HG02588 (cell line): ENCODE measurements at regions not wholly inside any gene's neighbourhood (a gene's known extent, or its start where the extent isn't known, plus 50 kb on each side); places are given as distances from the start of the nearest gene placed in this dataset.

Experiments
- ATAC-seq: cut with Tn5 transposase; IDR thresholded peaks from one replicate; pipeline ENCODE4 v1.9.1; 2021; ENCODE audit warnings: mild to moderate bottlenecking, moderate library complexity; ENCODE audit not compliant: unreplicated experiment

DNA sequence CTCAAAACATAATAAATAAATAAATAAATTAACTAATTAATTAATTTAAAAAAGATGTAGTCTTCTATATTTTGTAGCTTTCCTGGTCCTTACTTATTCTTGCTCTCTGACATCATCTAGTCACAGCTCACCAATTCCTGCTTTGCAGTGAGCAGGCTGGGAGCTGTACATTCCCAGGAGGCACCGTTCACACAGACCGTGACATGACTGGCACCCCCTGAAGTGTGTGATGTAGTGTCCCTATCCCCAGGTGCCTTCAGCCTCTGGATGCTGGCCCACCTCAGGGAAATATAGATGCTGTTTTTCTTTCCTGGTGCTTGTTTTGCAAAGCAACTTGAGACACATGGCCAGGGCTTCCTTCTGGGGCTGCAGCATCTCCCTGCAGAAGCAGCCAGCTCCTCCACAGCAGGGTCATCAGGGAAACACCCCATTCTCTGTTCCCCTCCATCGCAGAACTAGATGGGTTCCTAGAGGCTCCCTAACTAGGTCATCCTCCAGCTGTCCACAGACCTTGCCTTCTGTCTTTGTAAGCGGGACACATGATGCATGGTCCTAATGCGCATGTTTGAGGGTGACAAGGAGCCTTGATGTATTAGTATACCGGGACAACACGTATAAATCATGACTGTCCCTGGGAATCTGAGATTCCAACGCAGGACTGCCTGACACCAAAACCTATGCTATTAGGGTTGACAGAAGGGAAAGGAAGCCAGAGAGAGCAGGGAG lies 76.4 kb downstream of the RHOB start:
- no peak for ATAC-seq

DNA sequence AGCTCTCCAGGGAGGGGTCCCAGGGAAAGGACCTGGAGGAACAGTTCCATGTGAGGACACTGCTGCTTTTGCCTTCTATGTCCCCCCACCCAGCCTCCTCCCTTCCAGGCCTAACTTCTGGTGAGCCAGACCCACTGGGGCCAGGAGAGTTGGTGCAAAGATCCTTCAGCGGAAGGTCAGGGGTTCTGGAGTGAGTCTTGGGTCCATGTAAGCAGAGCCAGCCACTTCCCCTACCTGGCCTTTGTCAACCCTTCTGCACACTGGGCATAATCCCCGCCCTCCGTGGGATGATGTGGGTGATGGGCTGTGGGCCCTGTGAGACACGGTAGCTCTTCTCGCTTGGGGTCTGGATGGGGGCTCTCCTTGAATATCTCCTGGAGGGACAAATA lies 76.9 kb downstream of the RHOB start:
- no peak for ATAC-seq

DNA sequence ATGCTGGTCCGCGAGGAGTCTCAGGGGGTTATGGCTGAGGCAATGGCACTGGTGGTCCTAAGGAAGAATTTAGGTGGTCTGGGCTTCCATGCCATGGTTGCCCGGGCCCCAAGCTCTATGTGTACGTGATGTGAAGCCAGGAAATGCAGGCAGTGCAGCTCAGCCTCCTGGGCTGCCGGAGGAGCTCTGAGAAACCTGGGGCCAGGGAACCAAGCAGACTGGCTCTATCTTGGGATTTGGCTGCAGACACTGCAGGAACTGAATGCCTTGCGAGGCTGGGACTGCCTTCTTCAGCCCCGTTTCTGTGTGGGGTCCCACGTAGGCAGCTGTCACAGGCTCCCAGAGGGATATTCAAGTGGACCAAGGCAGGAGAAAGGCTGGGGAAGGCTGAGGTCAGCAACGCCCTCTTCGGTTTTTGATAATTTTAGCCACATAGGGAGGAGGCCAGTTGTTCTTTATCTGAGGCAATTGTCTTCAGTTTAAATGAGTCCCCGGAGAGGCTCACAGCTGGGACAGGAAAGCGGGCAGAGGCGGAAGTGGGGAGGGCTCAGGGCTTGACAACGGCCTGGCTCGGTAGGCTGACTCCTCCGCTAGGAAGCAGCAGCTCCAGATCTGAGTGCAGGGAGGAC lies 77.7 kb downstream of the RHOB start:
- peak; percentile 70 for ATAC-seq

DNA sequence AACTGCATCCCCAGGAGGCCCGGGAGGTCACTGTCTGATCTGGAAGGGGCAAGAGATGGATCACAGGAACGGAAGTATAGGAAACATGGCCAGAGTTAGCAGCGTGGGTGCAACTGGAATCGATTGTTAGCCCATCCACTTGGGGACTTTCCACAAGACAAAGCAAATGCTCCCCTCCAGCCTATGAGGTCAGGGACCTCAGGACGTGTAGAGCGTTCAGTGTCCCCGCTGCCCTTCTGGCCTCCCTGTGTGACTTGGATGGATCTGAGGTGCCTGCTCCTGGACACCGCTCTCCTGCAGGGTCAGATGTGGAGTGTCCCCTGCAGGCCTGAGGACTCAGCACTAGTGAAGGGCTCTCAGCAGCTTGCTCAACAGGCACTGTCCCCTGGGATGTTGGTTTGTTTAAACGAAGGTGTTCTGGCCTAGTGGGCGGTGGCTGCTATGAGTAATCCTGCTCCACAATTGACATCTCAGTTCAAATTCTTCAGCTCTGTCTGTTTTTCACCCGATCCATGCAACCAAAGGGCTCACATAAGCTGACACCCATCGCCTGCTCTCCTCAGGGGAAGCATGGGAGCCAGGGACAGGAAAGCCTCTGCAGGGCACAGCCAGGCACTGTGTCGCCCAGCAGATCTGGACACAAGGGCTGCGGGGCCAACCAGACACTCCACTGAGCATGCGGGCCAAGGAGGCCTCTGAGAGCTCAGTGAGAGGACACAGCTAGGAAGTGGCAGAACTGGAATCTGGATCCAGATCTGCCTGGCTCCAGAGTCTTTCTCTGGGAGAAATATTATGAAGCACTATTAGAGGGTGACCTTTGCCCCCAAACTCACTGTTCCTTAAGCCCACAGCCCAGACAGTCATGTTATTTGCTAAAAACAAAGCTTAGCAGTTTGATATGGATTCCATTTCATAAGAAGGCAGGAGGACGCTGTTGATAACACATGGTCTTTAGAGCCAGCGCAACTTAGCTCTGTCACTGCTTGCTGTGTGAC lies 78.5 kb downstream of the RHOB start:
- peak; percentile 91 for ATAC-seq

DNA sequence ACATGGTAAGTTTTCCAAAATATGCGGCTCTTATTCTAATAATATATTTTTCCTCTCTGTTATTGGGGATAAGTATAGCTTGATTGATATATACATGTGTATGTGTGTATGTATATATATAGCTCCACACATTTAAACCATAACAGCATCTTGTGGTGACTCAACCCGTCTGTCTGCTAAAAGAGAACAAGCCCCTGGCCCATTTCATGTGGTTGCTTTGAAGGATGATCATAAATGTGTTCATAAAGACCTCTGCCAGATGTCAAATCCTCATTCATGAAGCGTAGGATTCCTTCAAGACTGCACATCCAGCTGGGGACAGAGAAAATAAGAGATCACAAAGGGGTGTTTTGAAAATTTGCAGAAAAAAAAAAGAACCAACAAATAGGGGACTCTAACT lies 79.3 kb downstream of the RHOB start:
- no peak for ATAC-seq

DNA sequence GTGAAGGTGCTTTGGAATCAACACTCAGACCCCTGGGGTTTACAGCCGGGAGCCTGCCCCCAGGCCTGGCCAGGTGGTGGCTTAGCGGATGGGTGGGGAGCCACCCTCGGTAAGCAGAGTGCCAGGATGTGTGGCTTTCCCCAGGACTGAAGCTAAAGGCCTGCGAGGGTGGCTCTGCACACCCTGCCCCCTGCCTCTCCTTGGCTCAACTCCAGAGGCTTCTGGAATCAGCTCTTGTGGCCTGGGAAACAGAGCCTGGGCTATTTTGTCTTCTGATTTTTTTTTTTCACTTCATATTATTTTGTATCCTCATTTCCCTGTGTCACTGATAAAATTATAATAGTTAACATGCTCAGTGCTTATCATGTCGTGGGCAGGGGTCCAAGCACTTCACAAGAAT lies 79.8 kb downstream of the RHOB start:
- ATAC-seq = no peak

DNA sequence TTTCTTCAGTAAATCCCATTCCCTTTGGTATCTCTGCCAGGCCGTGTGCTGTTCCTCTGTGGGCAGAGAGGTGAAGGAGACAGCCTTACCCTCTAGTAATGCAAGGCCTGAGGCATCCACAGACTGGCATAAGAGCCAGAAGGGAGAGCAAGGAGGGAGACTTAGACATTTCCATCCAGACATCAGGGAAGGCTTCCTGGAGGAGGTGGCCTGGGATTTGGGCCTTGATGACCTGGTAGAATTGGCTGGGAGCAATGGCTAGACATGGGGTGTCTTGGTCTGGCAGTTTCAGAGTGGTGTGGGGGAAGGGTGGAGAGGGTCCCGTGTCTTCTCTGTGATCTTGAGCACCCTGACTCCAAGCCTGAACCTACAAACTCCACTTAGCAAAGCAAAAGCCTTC lies 81.8 kb downstream of the RHOB start:
- no peak for ATAC-seq

DNA sequence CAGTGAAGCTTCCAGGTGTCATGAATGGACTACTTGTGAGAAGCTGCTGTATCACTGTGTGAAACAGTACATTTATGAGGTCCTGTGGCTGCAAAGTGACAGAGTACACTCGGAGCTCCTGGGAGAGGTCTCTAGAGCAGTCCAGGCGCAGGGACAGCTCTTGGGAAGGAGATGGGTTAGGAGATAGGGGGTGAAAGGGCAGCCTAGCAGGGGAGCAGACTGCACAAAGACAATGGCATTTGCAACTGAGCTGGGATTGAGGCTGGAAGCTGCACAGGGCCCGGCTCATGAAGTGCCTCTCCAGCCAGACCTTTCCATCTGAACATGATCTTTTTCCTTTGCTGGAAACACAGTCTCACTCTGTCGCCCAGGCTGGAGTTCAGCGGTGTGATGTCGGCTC lies 83.6 kb downstream of the RHOB start:
- no peak for ATAC-seq

DNA sequence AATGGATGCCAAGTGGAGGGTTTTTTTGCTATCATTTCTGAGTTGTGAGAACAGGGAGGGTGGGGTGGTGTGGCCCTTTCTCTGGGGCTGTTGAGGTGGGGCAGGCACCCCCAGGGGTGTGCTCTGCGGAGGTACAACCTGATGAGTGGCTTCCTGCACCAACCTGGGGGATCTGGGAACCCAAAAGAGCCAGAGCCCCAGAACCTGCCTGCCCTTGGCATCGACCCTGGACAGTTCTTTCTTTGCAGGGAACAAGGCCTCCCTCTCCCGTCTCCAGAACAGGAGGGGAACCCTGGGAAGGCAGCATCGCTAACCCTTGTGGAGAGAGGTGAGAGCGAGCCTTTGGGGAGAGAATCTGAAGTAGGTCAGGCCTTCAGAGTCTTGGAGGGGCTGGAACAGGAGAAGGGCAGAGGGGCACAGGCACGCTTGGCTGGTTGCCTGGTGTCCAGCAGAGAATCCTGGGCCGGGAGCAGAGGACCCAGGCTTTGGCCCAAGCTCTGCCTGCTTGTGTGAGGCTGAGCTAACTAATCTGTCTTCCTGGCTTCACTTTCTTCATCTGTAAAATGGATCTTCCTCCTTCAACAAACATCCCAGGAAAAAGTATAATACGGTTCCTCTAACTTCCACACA lies 84.9 kb downstream of the RHOB start:
- no peak for ATAC-seq

DNA sequence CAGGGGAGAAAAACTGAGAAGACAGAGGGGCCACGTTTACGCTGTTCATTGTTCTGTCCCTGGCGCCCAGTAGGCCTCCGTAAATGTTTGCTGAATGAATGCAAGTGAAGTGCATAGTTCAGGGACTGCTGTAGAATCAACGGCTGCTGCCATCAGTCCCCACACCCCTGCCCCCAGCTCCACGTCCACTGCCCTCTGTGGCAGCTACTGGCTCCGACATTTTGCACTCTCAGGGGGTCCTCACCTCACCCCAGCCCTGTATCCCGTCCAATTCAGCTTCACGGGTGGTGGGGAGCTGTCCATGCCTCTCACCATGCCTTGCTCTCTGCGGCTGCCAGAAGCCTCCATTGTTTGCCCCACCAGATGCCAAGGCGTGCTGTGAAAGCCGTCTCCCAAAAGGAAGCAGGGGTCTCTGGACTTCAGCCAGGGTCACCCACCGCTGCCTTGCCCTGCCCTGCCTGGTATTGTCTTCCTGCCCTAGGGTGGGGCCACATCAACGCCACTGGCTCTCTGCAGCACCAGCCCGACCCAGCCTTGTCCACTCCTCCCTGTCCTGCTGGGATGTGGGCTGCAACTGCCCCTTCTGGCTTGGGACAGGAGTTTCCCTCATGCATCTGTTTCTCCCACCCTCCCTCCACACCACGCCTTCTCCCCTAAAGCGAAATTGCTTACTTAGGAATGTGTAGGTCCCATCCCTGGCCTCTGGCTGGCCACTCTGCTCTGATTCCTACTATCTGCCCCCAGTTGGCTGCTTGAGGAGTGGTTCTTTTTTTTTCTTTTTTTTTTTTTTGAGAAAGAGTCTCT lies 86.0 kb downstream of the RHOB start:
- no peak for ATAC-seq

DNA sequence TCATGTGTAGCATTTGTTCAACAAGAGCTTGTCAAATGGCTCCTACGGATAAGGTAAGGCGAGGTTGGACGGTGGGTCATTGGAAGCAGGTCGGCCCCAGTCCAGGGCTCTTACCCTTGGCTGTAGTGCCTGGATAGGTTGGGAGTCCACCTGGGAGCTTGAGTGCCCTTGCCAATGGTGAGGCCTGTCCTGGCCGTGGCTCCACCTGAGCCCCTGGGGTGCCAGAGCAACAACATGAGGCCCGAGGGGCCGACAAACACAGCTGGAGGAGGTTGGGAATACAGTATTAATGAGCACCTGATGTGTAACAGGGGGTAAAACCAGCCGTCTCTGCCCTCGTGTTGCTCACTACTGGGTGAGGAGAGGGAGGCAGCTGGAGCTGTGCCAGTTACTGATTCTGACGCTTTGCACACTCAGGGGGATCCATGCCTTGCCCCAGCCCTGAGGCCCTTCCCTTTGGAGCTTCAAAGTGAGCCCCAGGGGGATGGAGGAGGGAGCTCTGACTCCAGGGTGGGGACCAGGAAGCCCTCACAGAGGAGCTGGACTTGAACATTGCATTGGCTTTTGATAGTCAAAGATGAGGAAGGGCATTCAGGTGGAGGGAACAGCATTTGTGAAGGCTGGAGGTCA lies 87.2 kb downstream of the RHOB start:
- ATAC-seq = no peak

DNA sequence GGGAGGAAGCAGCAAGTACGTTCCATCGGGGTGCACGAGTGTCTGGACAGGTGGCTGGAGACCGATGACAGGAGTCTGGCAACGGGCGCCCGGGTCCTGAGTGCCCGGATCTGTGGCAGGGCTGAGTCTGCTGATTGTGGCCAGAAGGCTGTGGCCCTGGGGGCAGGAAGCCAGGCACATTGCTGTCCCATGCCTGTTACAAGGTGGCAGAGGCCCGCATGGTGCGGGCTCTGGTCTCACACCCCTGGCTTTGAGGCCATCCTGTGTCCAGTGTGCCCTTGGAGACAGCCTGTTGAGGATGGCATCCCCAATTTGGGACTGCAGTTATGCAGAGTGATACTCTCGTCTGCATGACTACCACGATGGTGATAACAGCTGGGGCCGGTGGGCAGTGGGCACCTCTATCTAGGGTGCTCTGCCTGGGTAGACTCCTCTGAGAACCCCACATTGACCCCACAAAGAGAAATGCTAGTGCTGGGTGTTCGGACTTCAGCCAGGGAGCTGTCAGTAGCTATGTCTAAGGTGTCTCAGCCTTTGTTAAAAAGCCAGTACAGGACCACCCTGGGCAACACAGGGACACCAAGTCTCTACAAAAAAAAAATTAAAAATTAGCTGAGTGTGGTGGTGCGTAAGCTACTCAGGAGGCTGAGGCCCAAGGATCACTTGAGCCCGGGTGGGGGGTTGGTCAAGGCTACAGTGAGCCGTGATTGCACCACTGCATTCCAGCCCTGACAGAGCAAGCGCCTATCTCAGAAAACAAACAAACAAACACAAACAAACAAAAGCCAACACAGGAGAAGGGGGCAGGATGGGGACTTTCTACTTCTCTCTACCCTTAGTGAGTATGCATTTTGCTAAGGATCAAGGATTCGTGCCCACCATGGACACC lies 88.3 kb downstream of the RHOB start:
- no peak for ATAC-seq

DNA sequence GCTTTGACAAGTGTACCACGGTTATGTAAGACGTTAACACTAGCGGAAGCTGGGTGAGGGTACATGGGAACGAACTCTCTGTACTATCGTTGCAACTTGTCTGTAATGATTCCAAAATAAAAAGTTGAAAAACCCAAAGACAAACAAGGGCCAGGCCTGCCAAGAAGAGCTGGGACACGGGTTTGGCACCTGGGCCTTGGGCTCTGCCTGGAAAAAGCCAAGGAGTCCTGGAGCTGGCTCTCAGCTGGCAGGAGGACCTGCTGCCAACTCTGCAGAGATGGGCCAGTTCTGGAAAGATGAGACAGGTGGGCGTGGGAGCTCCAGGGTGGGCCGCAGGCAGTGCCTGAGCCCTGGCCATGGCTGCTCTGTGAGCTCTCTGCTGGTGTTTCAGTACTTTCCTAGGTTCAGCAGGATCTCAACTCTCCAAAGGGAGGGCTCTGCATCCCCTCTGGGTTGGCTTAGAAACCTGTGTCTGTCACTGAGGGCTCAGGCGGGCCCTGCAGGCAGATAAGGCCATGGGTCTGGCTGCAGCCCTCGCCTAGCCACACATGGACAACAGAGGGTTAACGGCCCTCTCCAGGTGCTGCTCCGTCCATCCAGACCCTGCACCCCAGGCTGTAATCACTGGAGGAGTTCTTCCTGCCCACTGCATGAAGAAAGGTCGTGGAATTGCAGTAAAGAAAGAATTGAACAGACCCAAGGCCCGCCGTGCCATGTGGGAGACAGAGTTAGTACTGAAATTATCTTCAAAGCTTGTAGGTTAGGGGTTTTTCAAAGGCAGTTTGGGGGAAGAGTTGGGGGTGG lies 89.9 kb downstream of the RHOB start:
- ATAC-seq = no peak

DNA sequence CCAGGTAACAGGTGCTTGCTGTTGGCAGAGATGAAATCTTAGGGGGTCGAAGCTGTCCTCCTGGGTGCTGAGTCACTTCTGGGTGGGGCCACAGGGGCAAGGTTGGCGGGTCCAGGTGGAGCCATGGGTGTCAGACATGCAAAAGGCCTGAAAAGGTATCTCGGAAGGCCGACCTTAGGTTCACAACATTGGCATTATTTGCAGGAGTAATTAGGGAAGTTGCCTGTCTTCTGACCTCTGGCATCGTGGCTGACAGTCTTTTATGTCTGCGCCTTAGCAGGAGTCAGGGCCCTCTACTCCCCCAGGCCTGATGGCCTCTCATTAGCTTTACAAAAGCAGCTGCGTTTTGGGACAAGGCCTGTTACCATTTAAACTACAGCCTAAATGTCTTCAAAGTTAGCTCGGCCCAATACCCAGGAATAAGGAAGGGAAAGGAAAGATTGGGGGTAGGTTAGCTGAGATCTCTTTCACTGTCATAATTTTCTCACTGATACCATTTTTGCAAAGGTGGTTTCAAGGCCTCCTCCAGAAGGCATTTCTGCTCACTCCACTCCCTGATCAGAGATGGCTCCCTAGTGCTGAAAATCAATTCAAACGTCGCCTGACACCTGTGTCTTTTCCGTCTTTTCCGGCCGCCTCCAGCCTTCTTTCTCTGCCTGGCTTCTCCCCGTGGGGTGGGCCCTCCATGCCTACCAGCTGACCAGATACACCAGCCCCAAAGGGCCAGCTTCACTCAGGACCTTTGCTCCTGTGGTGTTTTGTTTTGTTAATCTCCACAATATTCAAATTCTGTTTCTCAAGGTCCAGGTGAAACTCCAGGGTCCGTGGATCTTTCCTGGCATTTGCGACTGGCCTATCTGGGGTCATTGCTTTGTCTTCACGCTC lies 90.8 kb downstream of the RHOB start:
- no peak for ATAC-seq

DNA sequence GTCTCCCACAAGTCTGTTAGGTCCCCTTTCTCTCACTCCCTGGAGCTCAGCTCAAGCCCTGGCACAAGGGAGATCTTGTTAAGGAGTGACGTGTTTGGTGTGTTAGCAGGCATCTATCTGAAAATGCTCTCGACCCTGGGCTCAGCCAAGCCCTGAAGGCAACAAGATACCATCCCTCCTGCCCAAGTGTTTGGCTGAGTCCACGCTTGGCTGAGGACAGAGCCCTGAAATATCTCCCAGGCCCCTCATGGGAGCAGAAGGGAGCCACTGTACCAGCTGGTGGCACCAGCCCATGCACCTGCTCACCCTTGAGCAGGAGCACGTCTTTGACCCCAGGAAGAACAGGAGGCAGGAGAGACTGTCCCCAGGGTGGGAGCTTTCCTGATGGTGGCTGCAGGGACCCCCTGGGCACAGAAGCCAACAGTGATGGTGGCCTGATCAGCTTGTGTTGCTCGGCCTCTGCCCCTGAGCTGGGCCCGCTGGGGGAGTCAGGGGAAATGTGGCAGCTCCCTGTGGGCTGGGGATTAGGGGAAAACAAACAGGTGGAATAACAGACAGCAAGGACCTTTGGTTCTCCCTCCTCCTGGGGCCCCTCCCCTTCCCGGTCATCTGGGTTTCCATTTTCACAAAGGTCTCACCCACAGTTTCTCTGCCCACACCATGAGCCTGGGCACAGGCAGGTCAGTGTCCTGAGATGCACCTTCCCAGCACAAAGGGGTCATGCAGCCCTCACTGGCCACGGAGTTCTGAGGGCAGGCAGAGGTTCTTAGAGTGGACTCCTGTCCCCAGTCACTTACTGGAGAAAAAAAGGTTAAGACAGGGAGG lies 91.6 kb downstream of the RHOB start:
- no peak for ATAC-seq

DNA sequence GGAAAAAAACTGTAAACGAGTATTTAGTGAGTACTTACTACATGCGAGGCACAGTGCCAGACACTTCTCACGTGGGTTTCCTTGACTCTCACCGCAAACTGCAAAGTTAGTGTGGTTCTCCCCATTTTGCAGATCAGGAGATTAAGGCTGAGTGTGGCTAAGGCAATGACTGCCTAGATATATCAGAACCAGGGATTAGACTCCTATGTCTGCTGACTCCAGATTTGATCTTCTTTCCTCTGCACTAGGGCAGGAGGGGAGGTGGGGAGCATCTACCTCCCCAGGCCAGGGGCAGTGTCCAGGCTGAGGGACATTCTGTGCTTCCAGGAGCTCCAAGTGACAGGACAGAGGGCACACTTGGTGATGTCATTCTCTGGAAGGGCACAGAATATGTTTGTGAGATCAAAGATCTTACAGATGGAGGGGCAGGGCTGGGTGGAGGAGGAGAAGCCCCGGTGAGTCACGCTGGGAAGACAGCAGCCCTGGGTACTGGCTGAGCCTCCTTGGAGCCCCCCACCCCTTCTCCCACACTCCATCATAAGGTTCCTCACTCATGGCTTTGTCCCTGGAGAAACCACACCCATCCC lies 92.4 kb downstream of the RHOB start:
- ATAC-seq = no peak
